ENCODE measurements at regions not wholly inside any gene's neighbourhood (a gene's known extent, or its start where the extent isn't known, plus 50 kb on each side); places are given as distances from the start of the nearest gene placed in this dataset.
"Not testable (repeated sequence)": the region's sequence is repeated elsewhere in the genome, so short reads cannot be mapped to it uniquely, and the experiment has no call there.

DNA sequence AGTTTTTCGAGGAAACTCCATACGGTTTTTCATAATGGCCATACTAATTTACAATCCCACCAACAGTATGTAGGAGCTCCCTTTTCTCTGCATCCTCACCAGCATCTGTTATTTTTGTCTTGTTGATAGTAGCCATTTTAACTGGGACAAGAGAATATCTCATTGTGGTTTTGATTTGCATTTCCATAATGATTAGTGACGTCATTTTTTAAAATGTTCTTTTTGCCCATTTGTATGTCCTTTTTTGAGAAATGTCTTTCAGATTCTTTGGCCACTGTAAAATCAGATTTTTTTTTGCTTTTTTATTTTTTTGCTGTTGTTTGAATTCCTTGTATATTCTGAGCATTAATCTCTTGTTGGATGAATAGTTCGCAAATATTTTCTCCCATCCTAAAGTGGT is 243.9 kb downstream of the TRIML1 start:
- TF ChIP-seq, protein P1, sequence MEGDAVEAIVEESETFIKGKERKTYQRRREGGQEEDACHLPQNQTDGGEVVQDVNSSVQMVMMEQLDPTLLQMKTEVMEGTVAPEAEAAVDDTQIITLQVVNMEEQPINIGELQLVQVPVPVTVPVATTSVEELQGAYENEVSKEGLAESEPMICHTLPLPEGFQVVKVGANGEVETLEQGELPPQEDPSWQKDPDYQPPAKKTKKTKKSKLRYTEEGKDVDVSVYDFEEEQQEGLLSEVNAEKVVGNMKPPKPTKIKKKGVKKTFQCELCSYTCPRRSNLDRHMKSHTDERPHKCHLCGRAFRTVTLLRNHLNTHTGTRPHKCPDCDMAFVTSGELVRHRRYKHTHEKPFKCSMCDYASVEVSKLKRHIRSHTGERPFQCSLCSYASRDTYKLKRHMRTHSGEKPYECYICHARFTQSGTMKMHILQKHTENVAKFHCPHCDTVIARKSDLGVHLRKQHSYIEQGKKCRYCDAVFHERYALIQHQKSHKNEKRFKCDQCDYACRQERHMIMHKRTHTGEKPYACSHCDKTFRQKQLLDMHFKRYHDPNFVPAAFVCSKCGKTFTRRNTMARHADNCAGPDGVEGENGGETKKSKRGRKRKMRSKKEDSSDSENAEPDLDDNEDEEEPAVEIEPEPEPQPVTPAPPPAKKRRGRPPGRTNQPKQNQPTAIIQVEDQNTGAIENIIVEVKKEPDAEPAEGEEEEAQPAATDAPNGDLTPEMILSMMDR (IDR thresholded peaks at IDR 0.05; ENCODE audit: unreplicated experiment) = no peak

DNA sequence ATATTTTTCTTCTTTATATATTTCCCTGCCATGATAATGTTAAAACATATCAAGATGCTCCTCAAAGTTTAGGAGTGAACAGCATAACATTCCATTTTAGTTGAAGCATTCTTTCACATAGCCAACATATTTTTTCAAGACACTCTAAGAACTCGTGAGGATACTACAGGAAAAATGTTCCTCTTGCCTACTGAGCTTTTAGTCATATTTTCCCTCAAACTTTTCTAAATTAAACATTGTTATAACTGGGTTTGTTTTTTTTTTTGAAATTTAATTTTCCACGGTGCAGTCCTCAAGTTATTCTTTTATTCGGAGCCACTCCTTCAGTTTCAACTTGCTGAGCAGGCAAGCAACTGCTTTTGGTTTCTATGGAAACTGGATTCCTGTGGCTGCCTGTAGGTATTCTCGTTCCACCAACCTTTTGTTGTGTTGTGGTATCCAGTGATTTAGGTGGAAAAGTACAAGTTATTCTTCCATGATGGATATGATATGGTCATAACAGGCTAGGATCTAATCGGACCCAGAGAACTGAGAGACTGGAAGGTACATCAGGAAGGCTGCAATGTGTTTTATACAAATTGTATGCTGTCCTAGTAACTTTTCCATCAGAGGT is 248.0 kb downstream of the TRIML1 start:
- H3K27me3 Mint-ChIP-seq (ENCODE audit: unreplicated experiment) = no peaks in the 10 kb centered on the region
- CTCF ChIA-PET = no interaction called here
- peaks cover 3% of the 10 kb centered on the region for H3K9me3 Mint-ChIP-seq (ENCODE audit: low read depth, unreplicated experiment)
- TF ChIP-seq, protein P1 (IDR thresholded peaks at IDR 0.05; ENCODE audit: unreplicated experiment) = no peak
- H3K4me1 Mint-ChIP-seq (ENCODE audit: low read depth, unreplicated experiment) = no peaks in the 10 kb centered on the region
- no peak overlapping the region for H3K27ac Mint-ChIP-seq (ENCODE audit: unreplicated experiment)
- BruUV-seq (replicated peaks) = no TSS peak
- intact Hi-C loops (cut with micrococcal nuclease; ENCODE audit: unreplicated experiment) = no loop called here
- no peak overlapping the region for H3K4me3 Mint-ChIP-seq (ENCODE audit: low read depth, unreplicated experiment)
- peak; percentile 18 for DNase-seq
- no peaks in the 10 kb centered on the region for H3K36me3 Mint-ChIP-seq (ENCODE audit: insufficient read depth, unreplicated experiment)

More for the DNA sequence above, 243.9 kb downstream of the TRIML1 start:
- Mint-ChIP-seq H3K9me3 (ENCODE audit: low read depth, unreplicated experiment) (peaks cover 9% of the 10 kb centered on the region), H3K27me3 (ENCODE audit: unreplicated experiment) (no peaks in the 10 kb centered on the region), H3K36me3 (ENCODE audit: insufficient read depth, unreplicated experiment) (no peaks in the 10 kb centered on the region), H3K27ac (ENCODE audit: unreplicated experiment) (no peak overlapping the region), H3K4me3 (ENCODE audit: low read depth, unreplicated experiment) (no peak overlapping the region), H3K4me1 (ENCODE audit: low read depth, unreplicated experiment) (no peaks in the 10 kb centered on the region)
- BruUV-seq (replicated peaks) = no TSS peak
- CTCF ChIA-PET = no interaction called here
- intact Hi-C loops (cut with micrococcal nuclease; ENCODE audit: unreplicated experiment) = no loop called here
- DNase-seq = no peak

DNA sequence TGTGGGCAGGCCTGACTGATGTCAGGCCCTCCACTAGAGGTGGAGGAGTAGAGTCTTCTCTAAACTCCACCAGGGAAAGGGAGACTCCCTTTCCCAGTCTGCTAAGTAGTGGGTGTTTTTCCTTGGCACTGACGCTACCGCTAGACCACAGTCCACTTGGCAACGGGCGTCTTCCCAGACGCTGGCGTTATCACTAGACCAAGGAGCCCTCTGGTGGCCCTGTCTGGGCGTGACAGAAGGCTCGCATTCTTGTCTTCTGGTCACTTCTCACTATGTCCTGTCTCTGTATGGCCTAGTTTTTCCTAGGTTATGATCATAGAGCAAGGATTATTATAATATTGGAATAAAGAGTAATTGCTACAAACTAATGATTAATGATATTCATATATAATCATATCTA is 252.1 kb downstream of the TRIML1 start:
- H3K27ac Mint-ChIP-seq (ENCODE audit: unreplicated experiment); DNase-seq; BruUV-seq (replicated peaks); H3K4me3 Mint-ChIP-seq (ENCODE audit: low read depth, unreplicated experiment); H3K4me1 Mint-ChIP-seq (ENCODE audit: low read depth, unreplicated experiment); intact Hi-C loops (cut with micrococcal nuclease; ENCODE audit: unreplicated experiment); H3K36me3 Mint-ChIP-seq (ENCODE audit: insufficient read depth, unreplicated experiment); H3K27me3 Mint-ChIP-seq (ENCODE audit: unreplicated experiment); H3K9me3 Mint-ChIP-seq (ENCODE audit: low read depth, unreplicated experiment); CTCF ChIA-PET: not testable (repeated sequence)

DNA sequence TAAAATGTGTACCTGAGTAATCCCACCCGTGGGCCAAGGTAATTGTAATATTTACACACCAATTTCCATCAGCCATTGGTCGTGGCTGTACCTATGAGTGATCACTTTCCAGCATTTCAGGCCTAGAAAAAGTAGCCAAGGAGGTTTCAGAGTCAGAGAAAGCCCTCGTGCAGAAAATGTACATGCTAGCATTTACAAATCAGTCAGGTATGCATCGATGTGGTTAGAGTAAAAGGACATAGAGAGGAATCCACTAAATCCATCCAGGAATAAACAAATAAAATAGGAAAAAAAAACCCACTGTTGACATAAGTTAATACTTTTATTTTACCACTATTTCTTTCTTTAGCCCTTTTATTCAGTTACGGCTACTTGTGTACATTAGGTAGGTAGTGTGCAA is 256.8 kb downstream of the TRIML1 start:
- no peaks in the 10 kb centered on the region for H3K36me3 Mint-ChIP-seq (ENCODE audit: insufficient read depth, unreplicated experiment)
- H3K4me3 Mint-ChIP-seq (ENCODE audit: low read depth, unreplicated experiment) = no peak overlapping the region
- no peak overlapping the region for H3K27ac Mint-ChIP-seq (ENCODE audit: unreplicated experiment)
- H3K4me1 Mint-ChIP-seq (ENCODE audit: low read depth, unreplicated experiment) = no peaks in the 10 kb centered on the region
- DNase-seq = no peak
- intact Hi-C loops (cut with micrococcal nuclease; ENCODE audit: unreplicated experiment) = no loop called here
- H3K9me3 Mint-ChIP-seq (ENCODE audit: low read depth, unreplicated experiment) = peaks cover 3% of the 10 kb centered on the region
- no peaks in the 10 kb centered on the region for H3K27me3 Mint-ChIP-seq (ENCODE audit: unreplicated experiment)
- TF ChIP-seq, protein P1 (IDR thresholded peaks at IDR 0.05; ENCODE audit: unreplicated experiment) = no peak
- CTCF ChIA-PET = no interaction called here
- BruUV-seq (replicated peaks) = no TSS peak

DNA sequence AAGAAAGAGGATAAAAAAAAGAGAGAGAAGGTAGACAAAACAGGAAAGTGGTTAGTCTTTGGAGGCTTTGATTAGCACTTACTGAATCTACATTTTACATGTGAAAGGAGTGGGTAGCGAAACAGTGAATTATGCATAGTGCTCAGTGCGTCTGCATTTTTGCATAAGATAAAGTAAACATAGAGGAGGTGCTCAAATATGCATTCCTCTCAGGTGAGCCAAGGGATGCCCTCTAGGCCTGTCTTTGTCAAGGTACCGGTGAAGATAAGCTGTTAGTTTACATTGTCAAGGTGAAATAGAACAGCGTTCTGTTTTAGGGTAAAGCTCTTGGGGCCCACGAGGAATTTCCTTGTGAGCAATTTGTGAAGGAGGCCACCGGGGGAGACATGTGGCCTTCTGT is 260.6 kb downstream of the TRIML1 start:
- no peak overlapping the region for H3K27ac Mint-ChIP-seq (ENCODE audit: unreplicated experiment)
- H3K4me3 Mint-ChIP-seq (ENCODE audit: low read depth, unreplicated experiment) = no peak overlapping the region

More for the DNA sequence above, 260.6 kb downstream of the TRIML1 start:
- intact Hi-C loops (cut with micrococcal nuclease; ENCODE audit: unreplicated experiment) = no loop called here
- no TSS peak for BruUV-seq (replicated peaks)
- H3K36me3 Mint-ChIP-seq (ENCODE audit: insufficient read depth, unreplicated experiment) = no peaks in the 10 kb centered on the region
- TF ChIP-seq, protein P1 (IDR thresholded peaks at IDR 0.05; ENCODE audit: unreplicated experiment) = no peak
- DNase-seq = no peak
- no peaks in the 10 kb centered on the region for H3K9me3 Mint-ChIP-seq (ENCODE audit: low read depth, unreplicated experiment)
- no peaks in the 10 kb centered on the region for H3K4me1 Mint-ChIP-seq (ENCODE audit: low read depth, unreplicated experiment)
- CTCF ChIA-PET = no interaction called here
- H3K27me3 Mint-ChIP-seq (ENCODE audit: unreplicated experiment) = no peaks in the 10 kb centered on the region
